IMR-90 (cell line): ENCODE measurements at regions not wholly inside any gene's neighbourhood (a gene's known extent, or its start where the extent isn't known, plus 50 kb on each side); places are given as distances from the start of the nearest gene placed in this dataset.

Source experiments
- BHLHE40 ChIP-seq: fragments of 150-350 bp; IDR thresholded peaks from 2 replicates; pipeline ENCODE4 v1.6.1; 2016; ENCODE audit warnings: mild to moderate bottlenecking, low read depth, low read length
- CEBPB ChIP-seq: IDR thresholded peaks from 2 replicates; pipeline ENCODE4 v1.6.1; 2012; ENCODE audit warnings: low read depth, low read length, improper control_type of control experiment
- MAFK ChIP-seq: IDR thresholded peaks from 2 replicates; pipeline ENCODE4 v1.6.1; 2012; ENCODE audit warnings: low read depth, low read length, improper control_type of control experiment
- MAZ ChIP-seq: IDR thresholded peaks from 2 replicates; pipeline ENCODE4 v1.6.1; 2012; ENCODE audit warnings: low read depth, mild to moderate bottlenecking, low read length, improper control_type of control experiment, moderate library complexity, borderline replicate concordance
- MXI1 ChIP-seq: IDR thresholded peaks from 2 replicates; pipeline ENCODE4 v1.6.1; 2012; ENCODE audit warnings: low read depth, mild to moderate bottlenecking, low read length, moderate library complexity, borderline replicate concordance
- POLR2A ChIP-seq: IDR thresholded peaks from 2 replicates; pipeline ENCODE4 v1.6.1; 2012; ENCODE audit warnings: mild to moderate bottlenecking, low read depth, low read length
- RAD21 ChIP-seq: IDR thresholded peaks from 2 replicates; pipeline ENCODE4 v1.6.1; 2012; ENCODE audit warnings: low read length, improper control_type of control experiment
- RCOR1 ChIP-seq: IDR thresholded peaks from 2 replicates; pipeline ENCODE4 v1.6.1; 2012; ENCODE audit warnings: mild to moderate bottlenecking, low read length, improper control_type of control experiment; ENCODE audit not compliant: insufficient replicate concordance
- RFX5 ChIP-seq: IDR thresholded peaks from 2 replicates; pipeline ENCODE4 v1.8.0; 2012; ENCODE audit warnings: low read depth, mild to moderate bottlenecking, low read length, moderate library complexity
- SMC3 ChIP-seq: fragments of 150-350 bp; IDR thresholded peaks from 2 replicates; pipeline ENCODE4 v1.6.1; 2016; ENCODE audit warnings: low read depth, mild to moderate bottlenecking, antibody characterized with exemption, low read length, moderate library complexity
- TF ChIP-seq, protein P1 (sequence below): conservative IDR thresholded peaks from 2 replicates; pipeline ENCODE4 v1.5.1; 2012; ENCODE audit warnings: mild to moderate bottlenecking, low read depth, low read length, improper control_type of control experiment
- TF ChIP-seq, protein P2 (sequence below): fragments of 150-350 bp; IDR thresholded peaks from 2 replicates; pipeline ENCODE4 v1.6.1; 2017; ENCODE audit warnings: mild to moderate bottlenecking, antibody characterized with exemption, low read length, low read depth

DNA sequence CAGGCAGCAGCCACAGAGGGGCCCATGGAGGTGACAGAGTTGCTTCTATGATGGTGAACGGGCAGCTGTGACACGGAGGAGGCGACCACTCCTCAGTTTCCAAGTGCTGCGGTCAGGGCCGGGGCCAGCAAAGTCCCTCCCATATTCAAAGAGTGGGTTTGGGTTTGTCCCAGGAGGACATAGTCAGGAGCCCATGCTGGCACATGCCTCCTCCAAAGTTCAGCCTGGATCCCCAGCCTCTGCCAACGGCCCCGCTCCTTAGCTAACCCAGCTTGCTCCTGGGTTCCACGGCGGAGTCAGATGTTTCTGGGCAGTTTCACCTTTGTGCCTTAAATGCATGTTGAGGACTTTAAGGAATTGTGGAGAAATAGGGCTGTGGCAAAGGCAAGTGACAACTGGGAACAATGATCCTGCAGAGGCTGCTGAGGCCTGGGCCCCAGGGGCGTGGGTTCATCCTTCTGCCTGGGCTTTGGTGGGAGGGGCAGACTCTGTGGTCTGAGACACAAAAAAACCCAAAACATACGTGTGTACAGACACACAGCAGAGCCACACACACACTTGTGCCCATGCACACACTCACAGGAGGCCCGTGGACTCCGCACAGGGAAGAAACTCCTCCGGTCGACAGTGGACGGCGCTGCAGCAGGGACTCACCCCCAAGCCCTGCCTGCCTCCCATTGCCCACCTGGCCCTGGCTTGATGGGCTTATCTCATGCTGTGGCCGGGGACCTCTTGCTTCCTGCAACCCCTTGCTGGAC lies 399.4 kb downstream of the TMEM121 start:
- TF ChIP-seq POLR2A, result no peak
- TF ChIP-seq, protein P1, sequence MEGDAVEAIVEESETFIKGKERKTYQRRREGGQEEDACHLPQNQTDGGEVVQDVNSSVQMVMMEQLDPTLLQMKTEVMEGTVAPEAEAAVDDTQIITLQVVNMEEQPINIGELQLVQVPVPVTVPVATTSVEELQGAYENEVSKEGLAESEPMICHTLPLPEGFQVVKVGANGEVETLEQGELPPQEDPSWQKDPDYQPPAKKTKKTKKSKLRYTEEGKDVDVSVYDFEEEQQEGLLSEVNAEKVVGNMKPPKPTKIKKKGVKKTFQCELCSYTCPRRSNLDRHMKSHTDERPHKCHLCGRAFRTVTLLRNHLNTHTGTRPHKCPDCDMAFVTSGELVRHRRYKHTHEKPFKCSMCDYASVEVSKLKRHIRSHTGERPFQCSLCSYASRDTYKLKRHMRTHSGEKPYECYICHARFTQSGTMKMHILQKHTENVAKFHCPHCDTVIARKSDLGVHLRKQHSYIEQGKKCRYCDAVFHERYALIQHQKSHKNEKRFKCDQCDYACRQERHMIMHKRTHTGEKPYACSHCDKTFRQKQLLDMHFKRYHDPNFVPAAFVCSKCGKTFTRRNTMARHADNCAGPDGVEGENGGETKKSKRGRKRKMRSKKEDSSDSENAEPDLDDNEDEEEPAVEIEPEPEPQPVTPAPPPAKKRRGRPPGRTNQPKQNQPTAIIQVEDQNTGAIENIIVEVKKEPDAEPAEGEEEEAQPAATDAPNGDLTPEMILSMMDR, result no peak
- no peak for TF ChIP-seq MXI1
- no peak for TF ChIP-seq SMC3
- TF ChIP-seq, protein P2, sequence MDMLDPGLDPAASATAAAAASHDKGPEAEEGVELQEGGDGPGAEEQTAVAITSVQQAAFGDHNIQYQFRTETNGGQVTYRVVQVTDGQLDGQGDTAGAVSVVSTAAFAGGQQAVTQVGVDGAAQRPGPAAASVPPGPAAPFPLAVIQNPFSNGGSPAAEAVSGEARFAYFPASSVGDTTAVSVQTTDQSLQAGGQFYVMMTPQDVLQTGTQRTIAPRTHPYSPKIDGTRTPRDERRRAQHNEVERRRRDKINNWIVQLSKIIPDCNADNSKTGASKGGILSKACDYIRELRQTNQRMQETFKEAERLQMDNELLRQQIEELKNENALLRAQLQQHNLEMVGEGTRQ, result no peak
- no peak for TF ChIP-seq MAFK
- no peak for TF ChIP-seq MAZ
- TF ChIP-seq BHLHE40, result no peak
- no peak for TF ChIP-seq RAD21
- TF ChIP-seq CEBPB, result no peak
- no peak for TF ChIP-seq RFX5
- no peak for TF ChIP-seq RCOR1
